ENCODE measurements at regions not wholly inside any gene's neighbourhood (a gene's known extent, or its start where the extent isn't known, plus 50 kb on each side); places are given as distances from the start of the nearest gene placed in this dataset.

- no peak for DNase-seq (ENCODE audit: low read depth in 4 of 4, low spot score in 3 of 4)
Measured at GRCh38 chr9:19513671-19514275, 105.0 kb downstream of the ACER2 start.

- DNase-seq (ENCODE audit: low read depth in 4 of 4, low spot score in 3 of 4), result no peak
Measured at GRCh38 chr9:19512103-19512832, 103.5 kb downstream of the ACER2 start.

- DNase-seq (ENCODE audit: low read depth in 4 of 4, low spot score in 3 of 4), result no peak
Measured at GRCh38 chr9:19511694-19512093, 102.9 kb downstream of the ACER2 start.

GRCh38 chr9:19510907-19511306 is 102.1 kb downstream of the ACER2 start:
- DNase-seq (ENCODE audit: low read depth in 4 of 4, low spot score in 3 of 4), result no peak

Measured in left renal pelvis (tissue), 4 donors.